OCI-LY7 (cell line): ENCODE measurements at regions not wholly inside any gene's neighbourhood (a gene's known extent, or its start where the extent isn't known, plus 50 kb on each side); places are given as distances from the start of the nearest gene placed in this dataset.
A peak's percentile ranks its signal among the peaks of the same experiment; 100 is the strongest.

ENCODE experiments used
- BruUV-seq: library from RNA; stranded (reverse); fragments of 400-500 nt; replicated peaks from 2 replicates; lab custom pipeline; 2021; lab: Mats Ljungman, UMichigan
- CTCF ChIA-PET: fragments of 300-600 bp; sonication (Branson Sonifier 250); formaldehyde crosslinking; loops from one replicate; lab custom pipeline; 2022; ENCODE audit warnings: antibody characterized with exemption; ENCODE audit not compliant: unreplicated experiment; lab: Charles Lee
- POLR2A ChIA-PET: fragments of 300-600 bp; sonication (Branson Sonifier 250); formaldehyde crosslinking; loops from one replicate; lab custom pipeline; 2022; ENCODE audit warnings: antibody characterized with exemption; lab: Charles Lee
- DNase-seq: peaks from one replicate; pipeline ENCODE4 v3.0.0-alpha.2; 2015; ENCODE audit warnings: low spot score
- H2AFZ ChIP-seq: fragments of 200-600 bp; sonication (generic), shearing (Covaris generic); 2 replicates; pipeline ENCODE4 v1.6.1; 2014; ENCODE audit warnings: mild to moderate bottlenecking, antibody characterized with exemption, low read length, moderate library complexity
- H3K27ac ChIP-seq: fragments of 200-600 bp; sonication (generic); 2 replicates; pipeline ENCODE4 v1.5.1; 2014; ENCODE audit warnings: mixed run types, low read depth, mild to moderate bottlenecking, moderate library complexity, low read length, inconsistent platforms; ENCODE audit not compliant: poor library complexity, severe bottlenecking
- H3K36me3 ChIP-seq: fragments of 200-600 bp; sonication (generic); 2 replicates; pipeline ENCODE4 v1.6.1; 2014; ENCODE audit warnings: mild to moderate bottlenecking, antibody characterized with exemption, low read length, moderate library complexity, mixed read lengths; ENCODE audit not compliant: insufficient read depth
- H3K4me1 ChIP-seq: fragments of 200-600 bp; sonication (generic); 2 replicates; pipeline ENCODE4 v1.5.1; 2014; ENCODE audit warnings: mild to moderate bottlenecking, low read length; ENCODE audit not compliant: insufficient read depth, poor library complexity, severe bottlenecking
- H3K4me2 ChIP-seq: fragments of 200-600 bp; sonication (generic); 2 replicates; pipeline ENCODE4 v1.6.1; 2014; ENCODE audit warnings: mild to moderate bottlenecking, low read length
- H3K4me3 ChIP-seq: fragments of 200-600 bp; sonication (generic); 2 replicates; pipeline ENCODE4 v1.5.1; 2014; ENCODE audit warnings: mild to moderate bottlenecking, low read depth, low read length; ENCODE audit not compliant: poor library complexity, severe bottlenecking
- H3K79me2 ChIP-seq: fragments of 200-600 bp; sonication (generic); 2 replicates; pipeline ENCODE4 v1.6.1; 2016; ENCODE audit warnings: low read depth, mild to moderate bottlenecking, low read length, moderate library complexity, mixed read lengths; ENCODE audit not compliant: insufficient read depth
- H3K9me2 ChIP-seq: fragments of 200-600 bp; sonication (generic); 2 replicates; pipeline ENCODE4 v1.6.1; 2016; ENCODE audit warnings: mild to moderate bottlenecking, low read length, mixed read lengths; ENCODE audit not compliant: insufficient read depth
- H3K9me3 ChIP-seq: fragments of 200-600 bp; sonication (generic); 2 replicates; pipeline ENCODE4 v1.6.1; 2014; ENCODE audit warnings: mild to moderate bottlenecking, mixed run types, low read length, mixed read lengths
- H4K20me1 ChIP-seq: fragments of 200-600 bp; sonication (generic); 2 replicates; pipeline ENCODE4 v1.6.1; 2014; ENCODE audit warnings: mild to moderate bottlenecking, antibody characterized with exemption, low read length, moderate library complexity, mixed read lengths; ENCODE audit not compliant: insufficient read depth
- CTCF ChIP-seq: fragments of 200-600 bp; sonication (generic); conservative IDR thresholded peaks from 2 replicates; pipeline ENCODE4 v1.5.1; 2014; ENCODE audit warnings: mild to moderate bottlenecking, antibody characterized with exemption, low read length, moderate library complexity, mixed read lengths
- EZH2phosphoT487 ChIP-seq: fragments of 200-600 bp; sonication (generic); IDR thresholded peaks from 2 replicates; pipeline ENCODE4 v1.6.1; 2018; ENCODE audit warnings: low read depth, borderline replicate concordance, mild to moderate bottlenecking, mixed run types, antibody characterized with exemption, low read length, moderate library complexity, mixed read lengths
- intact Hi-C: fragments of 100-400 bp; cut with micrococcal nuclease; formaldehyde crosslinking; loops from one replicate; pipeline ENCODE4 v1.10.0; 2022; ENCODE audit not compliant: unreplicated experiment

- H3K36me3 ChIP-seq: no peaks in the 10 kb centered on the region
- H3K4me3 ChIP-seq: no peak overlapping the region
- DNase-seq: no peak
- peak overlapping the region; percentile 30; the same call in 1 of the 2 replicates for H3K4me2 ChIP-seq
- no TSS peak for BruUV-seq
- ChIA-PET POLR2A (interaction anchor here (0.7 to 2.8 kb wide), 3 partner anchors 26 to 173 kb away, joined by 3 to 11 read pairs (median 6); partner anchors contain the start of genes MPHOSPH9 and MTRFR), CTCF (interaction anchor here (1.4 kb wide), 1 partner anchor 12 kb away, joined by 4 read pairs; no protein-coding TSS in a partner anchor)
- intact Hi-C loops: loop anchor here (5.0 kb wide), 1 partner anchor 77 kb away; the partner anchor contains the start of gene ARL6IP4
- peaks cover 68% of the 10 kb centered on the region for H3K4me1 ChIP-seq
- H3K27ac ChIP-seq: no peak overlapping the region
- H3K9me3 ChIP-seq: no peaks in the 10 kb centered on the region
- no peaks in the 10 kb centered on the region for H3K79me2 ChIP-seq
- TF ChIP-seq CTCF (no peak), EZH2phosphoT487 (no peak)
- no peaks in the 10 kb centered on the region for H4K20me1 ChIP-seq
- H3K9me2 ChIP-seq: no peaks in the 10 kb centered on the region
- no peak overlapping the region for H2AFZ ChIP-seq
Measured at GRCh38 chr12:123058980-123059379, 78.5 kb downstream of the ARL6IP4 start.

- no peaks in the 10 kb centered on the region for H3K36me3 ChIP-seq
- peaks cover 63% of the 10 kb centered on the region for H3K4me1 ChIP-seq
- no peak for DNase-seq
- ChIA-PET CTCF (no interaction called here), POLR2A (interaction anchor here (0.7 to 2.8 kb wide), 2 partner anchors 59 to 174 kb away, joined by 3 to 11 read pairs; partner anchors contain the start of genes MPHOSPH9 and MTRFR)
- H3K4me2 ChIP-seq: peak overlapping the region; percentile 30
- no peaks in the 10 kb centered on the region for H3K9me2 ChIP-seq
- H3K79me2 ChIP-seq: no peaks in the 10 kb centered on the region
- H4K20me1 ChIP-seq: no peaks in the 10 kb centered on the region
- no peaks in the 10 kb centered on the region for H3K9me3 ChIP-seq
- intact Hi-C loops: loop anchor here (5.0 kb wide), 1 partner anchor 76 kb away; the partner anchor contains the start of gene ARL6IP4
- no peak for TF ChIP-seq CTCF
- TF ChIP-seq EZH2phosphoT487: no peak
- no peak overlapping the region for H3K4me3 ChIP-seq
- no peak overlapping the region for H2AFZ ChIP-seq
- peak overlapping the region; percentile 46 for H3K27ac ChIP-seq
- BruUV-seq: no TSS peak
Measured at GRCh38 chr12:123058481-123058880, 78.0 kb downstream of the ARL6IP4 start.
